ENCODE measurements at regions not wholly inside any gene's neighbourhood (a gene's known extent, or its start where the extent isn't known, plus 50 kb on each side); places are given as distances from the start of the nearest gene placed in this dataset.

DNA sequence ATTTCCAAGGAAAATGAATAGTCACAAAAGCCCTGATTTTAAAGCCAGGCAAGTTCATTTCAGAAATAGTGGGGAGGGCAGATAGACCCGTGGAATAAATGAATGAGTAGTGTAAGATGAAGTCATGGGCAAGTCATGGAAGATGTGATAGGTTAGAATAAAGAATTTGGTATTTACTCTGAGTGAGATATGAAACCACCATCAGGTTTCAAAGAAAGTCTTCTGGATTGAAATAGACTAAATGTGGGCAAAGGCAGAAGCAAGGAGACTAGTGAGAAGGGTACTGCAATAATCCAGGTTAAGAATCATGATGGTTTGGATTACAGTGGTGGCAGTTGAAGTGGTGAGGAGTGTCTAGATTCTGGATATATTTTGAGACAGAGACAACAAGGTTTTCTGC is 218.5 kb upstream of the AFF2 start:
- DNase-seq (ENCODE audit: low spot score) (no peak), ATAC-seq (ENCODE audit: low FRiP score) (no peak)
- TF ChIP-seq, protein P1, sequence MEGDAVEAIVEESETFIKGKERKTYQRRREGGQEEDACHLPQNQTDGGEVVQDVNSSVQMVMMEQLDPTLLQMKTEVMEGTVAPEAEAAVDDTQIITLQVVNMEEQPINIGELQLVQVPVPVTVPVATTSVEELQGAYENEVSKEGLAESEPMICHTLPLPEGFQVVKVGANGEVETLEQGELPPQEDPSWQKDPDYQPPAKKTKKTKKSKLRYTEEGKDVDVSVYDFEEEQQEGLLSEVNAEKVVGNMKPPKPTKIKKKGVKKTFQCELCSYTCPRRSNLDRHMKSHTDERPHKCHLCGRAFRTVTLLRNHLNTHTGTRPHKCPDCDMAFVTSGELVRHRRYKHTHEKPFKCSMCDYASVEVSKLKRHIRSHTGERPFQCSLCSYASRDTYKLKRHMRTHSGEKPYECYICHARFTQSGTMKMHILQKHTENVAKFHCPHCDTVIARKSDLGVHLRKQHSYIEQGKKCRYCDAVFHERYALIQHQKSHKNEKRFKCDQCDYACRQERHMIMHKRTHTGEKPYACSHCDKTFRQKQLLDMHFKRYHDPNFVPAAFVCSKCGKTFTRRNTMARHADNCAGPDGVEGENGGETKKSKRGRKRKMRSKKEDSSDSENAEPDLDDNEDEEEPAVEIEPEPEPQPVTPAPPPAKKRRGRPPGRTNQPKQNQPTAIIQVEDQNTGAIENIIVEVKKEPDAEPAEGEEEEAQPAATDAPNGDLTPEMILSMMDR (IDR thresholded peaks at IDR 0.05) = no peak

- TF ChIP-seq, protein P1 (IDR thresholded peaks at IDR 0.05) = no peak
- DNase-seq (ENCODE audit: low spot score) = no peak
- ATAC-seq (ENCODE audit: low FRiP score) = no peak
These were observed 217.9 kb upstream of the AFF2 start for GRCh38 chrX:148282504-148282903.

GRCh38 chrX:148284056-148284455 is 216.4 kb upstream of the AFF2 start:
- no peak for DNase-seq (ENCODE audit: low spot score)
- no peak for ATAC-seq (ENCODE audit: low FRiP score)
- TF ChIP-seq, protein P1 (IDR thresholded peaks at IDR 0.05) = no peak

- TF ChIP-seq, protein P1 (IDR thresholded peaks at IDR 0.05) = no peak
- ATAC-seq (ENCODE audit: low FRiP score) (no peak), DNase-seq (ENCODE audit: low spot score) (no peak)
These were observed 215.6 kb upstream of the AFF2 start for GRCh38 chrX:148284821-148285220.

DNA sequence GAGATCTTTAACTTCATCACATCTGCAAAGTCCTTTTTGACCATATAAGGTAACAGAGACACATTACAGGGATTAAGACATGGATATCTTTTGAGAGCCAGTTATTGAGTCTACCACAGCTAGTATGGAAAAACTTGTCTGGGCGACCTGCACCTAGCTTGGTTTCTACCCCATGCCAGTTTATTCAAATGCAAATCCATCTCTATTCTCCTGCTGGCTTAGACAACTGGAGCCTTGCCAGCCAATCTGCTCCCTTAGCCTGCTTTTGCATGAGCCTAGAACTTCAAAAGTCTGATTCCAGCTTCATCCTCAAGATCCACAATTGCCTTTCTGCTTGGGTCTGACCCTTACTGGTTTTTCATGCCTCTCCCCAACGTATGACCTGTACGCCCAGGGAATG is 212.0 kb upstream of the AFF2 start:
- DNase-seq (ENCODE audit: low spot score) = no peak
- TF ChIP-seq, protein P1 (IDR thresholded peaks at IDR 0.05) = no peak
- no peak for ATAC-seq (ENCODE audit: low FRiP score)

GRCh38 chrX:148290041-148290440 is 210.4 kb upstream of the AFF2 start:
- ATAC-seq (ENCODE audit: low FRiP score) (no peak), DNase-seq (ENCODE audit: low spot score) (no peak)
- TF ChIP-seq, protein P1 (IDR thresholded peaks at IDR 0.05) = no peak

DNA sequence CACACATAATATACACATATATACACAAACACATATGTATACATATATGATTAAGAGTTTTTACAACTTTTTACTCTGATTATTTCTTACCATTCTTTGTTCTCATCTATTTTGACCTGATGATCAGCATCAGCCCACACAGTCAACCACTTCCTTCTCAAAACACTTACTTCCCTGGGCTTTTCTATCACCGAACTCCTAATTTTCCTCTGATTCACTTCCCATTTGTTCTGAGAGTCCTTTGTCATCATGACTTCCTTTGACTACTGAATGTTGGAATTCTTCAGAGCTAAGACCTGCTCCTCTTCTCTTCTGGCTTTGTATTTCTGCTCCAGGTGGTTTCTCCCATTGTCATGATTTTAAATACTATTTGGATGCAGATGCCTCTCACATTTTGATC is 209.5 kb upstream of the AFF2 start:
- DNase-seq (ENCODE audit: low spot score) = no peak
- TF ChIP-seq, protein P1 (IDR thresholded peaks at IDR 0.05) = no peak
- no peak for ATAC-seq (ENCODE audit: low FRiP score)

Measured in omental fat pad (tissue), 3 donors.